ENCODE measurements at regions not wholly inside any gene's neighbourhood (a gene's known extent, or its start where the extent isn't known, plus 50 kb on each side); places are given as distances from the start of the nearest gene placed in this dataset.

DNA sequence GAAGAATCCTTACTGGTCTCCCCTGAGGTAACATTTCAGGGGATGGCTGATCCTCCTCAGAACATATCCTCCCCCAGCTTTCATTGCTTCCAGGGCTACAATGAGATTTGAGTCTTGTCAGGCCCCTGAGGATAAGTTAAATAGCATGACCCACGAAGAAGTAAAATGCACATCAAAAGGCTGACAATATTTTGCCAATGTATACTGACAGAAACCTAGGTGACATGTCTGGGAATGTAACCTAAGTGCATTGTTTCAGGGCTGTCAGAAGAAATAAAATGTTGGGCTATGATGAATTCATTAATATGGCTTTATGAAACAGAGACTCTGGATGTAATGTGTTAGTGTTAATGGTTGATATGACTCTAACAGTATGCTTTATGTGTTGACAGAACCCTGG lies 471.5 kb downstream of the HDGFL1 start:
- H3K36me3 ChIP-seq, result no peaks in the 10 kb centered on the region
- no peaks in the 10 kb centered on the region for H3K9me3 ChIP-seq
- no peak overlapping the region for H3K27ac ChIP-seq
- TF ChIP-seq POLR2A (IDR thresholded peaks at IDR 0.05) (no peak), EP300 (IDR thresholded peaks at IDR 0.05) (no peak), POLR2AphosphoS5 (IDR thresholded peaks at IDR 0.05) (no peak)
- TF ChIP-seq, protein P1, sequence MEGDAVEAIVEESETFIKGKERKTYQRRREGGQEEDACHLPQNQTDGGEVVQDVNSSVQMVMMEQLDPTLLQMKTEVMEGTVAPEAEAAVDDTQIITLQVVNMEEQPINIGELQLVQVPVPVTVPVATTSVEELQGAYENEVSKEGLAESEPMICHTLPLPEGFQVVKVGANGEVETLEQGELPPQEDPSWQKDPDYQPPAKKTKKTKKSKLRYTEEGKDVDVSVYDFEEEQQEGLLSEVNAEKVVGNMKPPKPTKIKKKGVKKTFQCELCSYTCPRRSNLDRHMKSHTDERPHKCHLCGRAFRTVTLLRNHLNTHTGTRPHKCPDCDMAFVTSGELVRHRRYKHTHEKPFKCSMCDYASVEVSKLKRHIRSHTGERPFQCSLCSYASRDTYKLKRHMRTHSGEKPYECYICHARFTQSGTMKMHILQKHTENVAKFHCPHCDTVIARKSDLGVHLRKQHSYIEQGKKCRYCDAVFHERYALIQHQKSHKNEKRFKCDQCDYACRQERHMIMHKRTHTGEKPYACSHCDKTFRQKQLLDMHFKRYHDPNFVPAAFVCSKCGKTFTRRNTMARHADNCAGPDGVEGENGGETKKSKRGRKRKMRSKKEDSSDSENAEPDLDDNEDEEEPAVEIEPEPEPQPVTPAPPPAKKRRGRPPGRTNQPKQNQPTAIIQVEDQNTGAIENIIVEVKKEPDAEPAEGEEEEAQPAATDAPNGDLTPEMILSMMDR (IDR thresholded peaks at IDR 0.05), result no peak
- WGBS, result 71% methylated on average over 1 of the region's 1 CpG
- H3K27me3 ChIP-seq, result no peaks in the 10 kb centered on the region
- no peak for DNase-seq (ENCODE audit: low spot score in 2 of 2)
- no peak overlapping the region for H3K4me3 ChIP-seq
- no peaks in the 10 kb centered on the region for H3K4me1 ChIP-seq

DNA sequence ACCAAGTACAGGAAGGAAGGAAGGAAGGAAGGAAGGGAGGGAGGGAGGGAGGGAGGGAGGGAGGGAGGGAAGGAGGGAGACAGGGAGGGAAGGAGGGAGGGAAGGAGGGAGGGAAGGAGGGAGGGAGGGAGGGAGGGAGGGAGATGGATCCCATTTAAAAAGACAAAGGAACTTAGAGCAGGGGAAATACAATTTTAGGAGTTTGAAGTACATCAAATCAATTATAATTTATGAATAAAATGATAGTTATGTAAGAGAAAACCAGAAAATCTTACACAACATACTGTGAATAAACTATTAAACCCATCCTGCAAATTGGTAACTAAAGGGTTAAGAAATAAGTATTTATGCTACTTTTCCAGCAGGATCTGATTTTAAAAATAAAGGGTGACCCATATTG lies 475.9 kb downstream of the HDGFL1 start:
- no peak overlapping the region for H3K4me3 ChIP-seq
- H3K9me3 ChIP-seq, result no peaks in the 10 kb centered on the region
- TF ChIP-seq, protein P1 (IDR thresholded peaks at IDR 0.05), result no peak
- TF ChIP-seq POLR2A (IDR thresholded peaks at IDR 0.05) (no peak), EP300 (IDR thresholded peaks at IDR 0.05) (no peak), POLR2AphosphoS5 (IDR thresholded peaks at IDR 0.05) (no peak)
- H3K36me3 ChIP-seq, result no peaks in the 10 kb centered on the region
- H3K4me1 ChIP-seq, result no peaks in the 10 kb centered on the region
- H3K27me3 ChIP-seq, result no peaks in the 10 kb centered on the region
- no peak for DNase-seq (ENCODE audit: low spot score in 2 of 2)
- H3K27ac ChIP-seq, result no peak overlapping the region

DNA sequence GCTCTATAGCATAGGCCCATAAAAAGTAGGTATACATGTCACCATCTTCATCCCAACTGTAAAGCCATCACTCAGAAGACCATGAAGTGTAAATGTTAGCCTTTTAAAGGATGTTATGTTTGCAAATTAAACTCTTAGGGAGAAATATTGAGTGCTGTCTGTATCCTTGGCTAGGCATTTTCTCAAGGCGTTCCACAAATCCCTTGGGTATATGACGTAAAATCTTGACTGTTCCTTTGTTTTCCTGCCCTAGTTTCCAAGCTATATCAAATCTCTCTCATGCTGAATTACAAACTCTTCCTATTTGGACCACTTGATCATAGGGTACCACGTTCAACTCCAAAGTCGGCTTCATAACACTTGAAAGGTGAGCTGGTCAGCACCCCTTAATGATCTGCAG lies 486.2 kb downstream of the HDGFL1 start:
- Histone ChIP-seq H3K27ac (no peak overlapping the region), H3K27me3 (no peaks in the 10 kb centered on the region), H3K4me1 (no peaks in the 10 kb centered on the region), H3K36me3 (no peaks in the 10 kb centered on the region), H3K9me3 (no peaks in the 10 kb centered on the region), H3K4me3 (no peak overlapping the region)
- WGBS, result 81% methylated on average over 4 of the region's 4 CpGs
- TF ChIP-seq EP300 (IDR thresholded peaks at IDR 0.05) (no peak), POLR2AphosphoS5 (IDR thresholded peaks at IDR 0.05) (no peak), POLR2A (IDR thresholded peaks at IDR 0.05) (no peak)
- TF ChIP-seq, protein P1 (IDR thresholded peaks at IDR 0.05), result no peak
- no peak for DNase-seq (ENCODE audit: low spot score in 2 of 2)

DNA sequence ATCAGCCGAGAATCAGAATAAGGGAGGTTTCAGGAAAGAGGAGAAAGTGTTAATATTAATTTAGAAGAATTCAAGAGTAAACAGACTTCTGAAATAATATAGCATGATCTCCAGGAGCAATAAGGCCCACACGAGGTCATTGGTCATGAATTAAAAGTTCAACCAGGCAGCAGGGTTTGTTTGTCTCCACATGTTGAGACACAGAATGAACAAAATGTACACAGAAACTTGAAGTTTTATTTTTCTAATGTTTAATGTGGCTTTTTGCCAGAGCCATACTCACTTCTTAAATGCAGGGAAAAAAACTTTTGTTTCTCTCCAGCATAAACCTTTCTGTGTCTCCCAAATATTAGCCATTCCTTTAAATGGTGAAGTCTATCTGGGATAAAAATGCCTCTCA lies 504.5 kb downstream of the HDGFL1 start:
- Histone ChIP-seq H3K9me3 (no peaks in the 10 kb centered on the region), H3K27ac (no peak overlapping the region), H3K27me3 (no peaks in the 10 kb centered on the region), H3K4me3 (no peak overlapping the region), H3K36me3 (no peaks in the 10 kb centered on the region), H3K4me1 (no peaks in the 10 kb centered on the region)
- TF ChIP-seq EP300 (IDR thresholded peaks at IDR 0.05) (no peak), POLR2AphosphoS5 (IDR thresholded peaks at IDR 0.05) (no peak), POLR2A (IDR thresholded peaks at IDR 0.05) (no peak)
- TF ChIP-seq, protein P1 (IDR thresholded peaks at IDR 0.05), result no peak
- no peak for DNase-seq (ENCODE audit: low spot score in 2 of 2)
- WGBS, result 64% methylated on average over 2 of the region's 2 CpGs

DNA sequence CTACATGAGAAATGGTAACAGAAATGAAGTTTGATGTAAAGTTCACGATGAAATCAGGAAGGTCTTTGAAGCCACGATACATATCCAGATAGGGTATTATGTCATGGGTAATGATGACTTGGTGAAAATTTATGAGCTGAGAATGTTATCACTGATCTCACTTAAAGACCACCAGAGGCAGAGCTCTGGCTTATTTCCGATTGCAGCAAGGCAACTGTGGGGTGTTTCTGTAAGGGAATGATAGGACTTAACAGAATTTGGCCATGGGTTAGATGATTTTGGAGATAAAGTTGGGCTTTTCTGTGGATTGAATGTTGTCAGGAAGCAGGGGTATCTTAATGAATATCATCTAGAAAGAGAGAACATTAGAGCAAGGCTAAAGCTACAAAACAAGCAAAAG lies 508.4 kb downstream of the HDGFL1 start:
- WGBS, result 82% methylated on average over 3 of the region's 3 CpGs
- Histone ChIP-seq H3K4me3 (no peak overlapping the region), H3K27me3 (no peaks in the 10 kb centered on the region), H3K36me3 (no peaks in the 10 kb centered on the region), H3K9me3 (no peaks in the 10 kb centered on the region), H3K4me1 (no peaks in the 10 kb centered on the region), H3K27ac (no peak overlapping the region)
- TF ChIP-seq EP300 (IDR thresholded peaks at IDR 0.05), result no peak
- no peak for TF ChIP-seq POLR2A (IDR thresholded peaks at IDR 0.05)
- no peak for TF ChIP-seq POLR2AphosphoS5 (IDR thresholded peaks at IDR 0.05)
- TF ChIP-seq, protein P1 (IDR thresholded peaks at IDR 0.05), result no peak
- no peak for DNase-seq (ENCODE audit: low spot score in 2 of 2)
